PC-9 (cell line): ENCODE measurements at regions not wholly inside any gene's neighbourhood (a gene's known extent, or its start where the extent isn't known, plus 50 kb on each side); places are given as distances from the start of the nearest gene placed in this dataset.

ENCODE experiments used
- CTCF ChIP-seq: fragments of 200-600 bp; sonication (generic); conservative IDR thresholded peaks from 2 replicates; pipeline ENCODE4 v1.6.1; 2017; ENCODE audit warnings: mixed run types, antibody characterized with exemption, mild to moderate bottlenecking, moderate library complexity
- EZH2 ChIP-seq: fragments of 200-600 bp; sonication (generic); IDR thresholded peaks from 2 replicates; pipeline ENCODE4 v1.8.0; 2017; ENCODE audit warnings: antibody characterized with exemption, low read depth

GRCh38 chr18:38539371-38539770, 973.8 kb upstream of the CELF4 start:
- TF ChIP-seq EZH2 = no peak
- no peak for TF ChIP-seq CTCF
